Vagina (tissue), 2 donors: ENCODE measurements at regions not wholly inside any gene's neighbourhood (a gene's known extent, or its start where the extent isn't known, plus 50 kb on each side); places are given as distances from the start of the nearest gene placed in this dataset.

Source experiments
- CTCF ChIP-seq, 3 experiments: fragments of 450-650 bp in 2 of 3; fragments of 200-600 bp in 1 of 3; sonication (generic) in 1 of 3; IDR thresholded peaks; one replicate each; pipeline ENCODE4 v1.5.1; 2017 to 2019; ENCODE audit warnings: antibody characterized with exemption in 3 of 3, mild to moderate bottlenecking in 2 of 3, moderate library complexity in 2 of 3
- POLR2A ChIP-seq, 2 donors: fragments of 450-650 bp; IDR thresholded peaks; one replicate each; pipeline ENCODE4 v1.6.1; 2017; ENCODE audit warnings: antibody characterized with exemption in 2 of 2, mild to moderate bottlenecking in 2 of 2, moderate library complexity in 2 of 2
- POLR2AphosphoS5 ChIP-seq, 2 donors: sonication (generic); formaldehyde crosslinking; IDR thresholded peaks; one replicate each; pipeline ENCODE4 v1.9.0; 2017; ENCODE audit warnings: antibody characterized with exemption in 2 of 2, mild to moderate bottlenecking in 2 of 2, low read depth in 1 of 2; ENCODE audit not compliant: insufficient read depth in 1 of 2

- no peak for TF ChIP-seq POLR2A (IDR thresholded peaks at IDR 0.05)
- no peak for TF ChIP-seq CTCF (IDR thresholded peaks at IDR 0.05)
- no peak for TF ChIP-seq POLR2AphosphoS5 (IDR thresholded peaks at IDR 0.05; ENCODE audit: insufficient read depth in 1 of 2, low read depth in 1 of 2)
Measured at GRCh38 chr11:105334025-105334714, 194.6 kb upstream of the CARD18 start.
